Peyer's patch (tissue), 4 donors: ENCODE measurements at regions not wholly inside any gene's neighbourhood (a gene's known extent, or its start where the extent isn't known, plus 50 kb on each side); places are given as distances from the start of the nearest gene placed in this dataset.

Source experiments
- DNase-seq, 3 donors: peaks; one replicate each; pipeline ENCODE4 v3.0.0-alpha.2; 2017 to 2019
- H3K27ac ChIP-seq, 4 donors: fragments of 200-600 bp; sonication (generic); one replicate each; pipeline ENCODE4 v1.5.1; 2016 to 2019
- H3K27me3 ChIP-seq, 2 donors: fragments of 200-600 bp; sonication (generic); one replicate each; pipeline ENCODE4 v1.5.1; 2019
- H3K36me3 ChIP-seq, 3 donors: fragments of 200-600 bp; sonication (generic); one replicate each; pipeline ENCODE4 v1.5.1; 2016 to 2019
- H3K4me1 ChIP-seq, 4 donors: fragments of 200-600 bp; sonication (generic); one replicate each; pipeline ENCODE4 v1.5.1; 2016 to 2019
- H3K4me3 ChIP-seq, 4 donors: fragments of 200-600 bp; sonication (generic); 1 replicate in 3 of 4; 2 replicates in 1 of 4; pipeline ENCODE4 v1.5.1; 2016 to 2019; ENCODE audit warnings: mild to moderate bottlenecking in 1 of 4
- H3K9me3 ChIP-seq, 4 donors: fragments of 200-600 bp; sonication (generic); one replicate each; pipeline ENCODE4 v1.5.1; 2016 to 2019; ENCODE audit warnings: mild to moderate bottlenecking in 1 of 4
- POLR2A ChIP-seq, 2 donors: fragments of 450-650 bp; IDR thresholded peaks; one replicate each; pipeline ENCODE4 v1.5.1; 2017; ENCODE audit warnings: antibody characterized with exemption in 2 of 2, mild to moderate bottlenecking in 2 of 2, moderate library complexity in 2 of 2
- TF ChIP-seq, protein P1 (sequence below), 6 experiments: fragments of 450-650 bp in 4 of 6; fragments of 200-600 bp in 2 of 6; sonication (generic) in 1 of 6; IDR thresholded peaks; one replicate each; pipeline ENCODE4 v1.5.1; 2017 to 2019; ENCODE audit warnings: antibody characterized with exemption in 6 of 6, mild to moderate bottlenecking in 3 of 6, moderate library complexity in 1 of 6

DNA sequence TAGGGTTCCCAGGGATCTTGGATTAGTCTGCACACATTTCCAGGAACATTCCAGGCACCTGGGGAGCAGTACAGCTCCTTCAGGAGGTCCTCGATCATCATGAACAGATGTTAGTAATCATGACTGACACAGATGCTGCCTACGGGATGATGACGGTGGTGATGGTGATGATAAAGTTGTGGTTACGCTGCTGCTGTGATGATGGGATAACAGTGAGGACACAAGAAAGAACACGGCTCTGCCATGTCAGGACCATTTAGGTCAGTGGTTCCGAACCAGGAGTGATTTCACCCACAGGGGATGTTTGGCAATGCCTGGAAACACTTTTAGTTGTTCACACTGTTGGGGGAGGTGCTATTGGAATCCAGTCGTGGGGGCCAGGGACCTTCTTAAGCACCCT is 1193.0 kb downstream of the UQCRFS1 start:
- H3K4me3 ChIP-seq, result no peak overlapping the region
- DNase-seq, result no peak
- no peaks in the 10 kb centered on the region for H3K4me1 ChIP-seq
- no peaks in the 10 kb centered on the region for H3K9me3 ChIP-seq
- no peaks in the 10 kb centered on the region for H3K36me3 ChIP-seq
- TF ChIP-seq, protein P1, sequence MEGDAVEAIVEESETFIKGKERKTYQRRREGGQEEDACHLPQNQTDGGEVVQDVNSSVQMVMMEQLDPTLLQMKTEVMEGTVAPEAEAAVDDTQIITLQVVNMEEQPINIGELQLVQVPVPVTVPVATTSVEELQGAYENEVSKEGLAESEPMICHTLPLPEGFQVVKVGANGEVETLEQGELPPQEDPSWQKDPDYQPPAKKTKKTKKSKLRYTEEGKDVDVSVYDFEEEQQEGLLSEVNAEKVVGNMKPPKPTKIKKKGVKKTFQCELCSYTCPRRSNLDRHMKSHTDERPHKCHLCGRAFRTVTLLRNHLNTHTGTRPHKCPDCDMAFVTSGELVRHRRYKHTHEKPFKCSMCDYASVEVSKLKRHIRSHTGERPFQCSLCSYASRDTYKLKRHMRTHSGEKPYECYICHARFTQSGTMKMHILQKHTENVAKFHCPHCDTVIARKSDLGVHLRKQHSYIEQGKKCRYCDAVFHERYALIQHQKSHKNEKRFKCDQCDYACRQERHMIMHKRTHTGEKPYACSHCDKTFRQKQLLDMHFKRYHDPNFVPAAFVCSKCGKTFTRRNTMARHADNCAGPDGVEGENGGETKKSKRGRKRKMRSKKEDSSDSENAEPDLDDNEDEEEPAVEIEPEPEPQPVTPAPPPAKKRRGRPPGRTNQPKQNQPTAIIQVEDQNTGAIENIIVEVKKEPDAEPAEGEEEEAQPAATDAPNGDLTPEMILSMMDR (IDR thresholded peaks at IDR 0.05), result no peak
- no peak for TF ChIP-seq POLR2A (IDR thresholded peaks at IDR 0.05)
- H3K27me3 ChIP-seq, result no peaks in the 10 kb centered on the region
- H3K27ac ChIP-seq, result no peak overlapping the region

DNA sequence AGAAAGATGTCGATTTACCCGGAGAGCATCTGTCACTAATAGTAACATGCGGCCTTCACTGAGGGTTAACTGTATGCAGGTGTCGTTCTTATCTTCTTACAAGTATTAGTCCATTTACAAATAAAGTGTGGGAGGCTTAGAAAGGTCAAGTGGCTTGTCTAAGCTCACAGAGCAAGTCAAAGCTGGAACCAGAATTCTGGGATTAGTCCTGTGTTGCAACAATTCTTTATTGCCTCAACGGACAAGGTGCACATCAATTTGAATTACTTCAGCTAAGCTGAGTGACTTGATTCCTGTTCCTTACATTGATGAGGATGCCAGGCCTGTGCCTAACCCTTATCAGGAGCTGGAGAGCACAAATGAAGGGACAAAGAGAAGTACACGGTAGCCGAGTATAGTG is 1193.6 kb downstream of the UQCRFS1 start:
- H3K27ac ChIP-seq, result no peak overlapping the region
- H3K4me3 ChIP-seq, result no peak overlapping the region
- H3K9me3 ChIP-seq, result no peaks in the 10 kb centered on the region
- no peaks in the 10 kb centered on the region for H3K36me3 ChIP-seq
- no peaks in the 10 kb centered on the region for H3K27me3 ChIP-seq
- DNase-seq, result no peak
- TF ChIP-seq, protein P1 (IDR thresholded peaks at IDR 0.05), result no peak
- no peak for TF ChIP-seq POLR2A (IDR thresholded peaks at IDR 0.05)
- no peaks in the 10 kb centered on the region for H3K4me1 ChIP-seq

GRCh38 chr19:28018499-28018898 is 1194.5 kb downstream of the UQCRFS1 start:
- H3K27me3 ChIP-seq, result no peaks in the 10 kb centered on the region
- TF ChIP-seq, protein P1 (IDR thresholded peaks at IDR 0.05), result no peak
- TF ChIP-seq POLR2A (IDR thresholded peaks at IDR 0.05), result no peak
- no peak overlapping the region for H3K27ac ChIP-seq
- H3K4me3 ChIP-seq, result no peak overlapping the region
- no peaks in the 10 kb centered on the region for H3K36me3 ChIP-seq
- no peak for DNase-seq
- no peaks in the 10 kb centered on the region for H3K9me3 ChIP-seq
- H3K4me1 ChIP-seq, result no peaks in the 10 kb centered on the region

DNA sequence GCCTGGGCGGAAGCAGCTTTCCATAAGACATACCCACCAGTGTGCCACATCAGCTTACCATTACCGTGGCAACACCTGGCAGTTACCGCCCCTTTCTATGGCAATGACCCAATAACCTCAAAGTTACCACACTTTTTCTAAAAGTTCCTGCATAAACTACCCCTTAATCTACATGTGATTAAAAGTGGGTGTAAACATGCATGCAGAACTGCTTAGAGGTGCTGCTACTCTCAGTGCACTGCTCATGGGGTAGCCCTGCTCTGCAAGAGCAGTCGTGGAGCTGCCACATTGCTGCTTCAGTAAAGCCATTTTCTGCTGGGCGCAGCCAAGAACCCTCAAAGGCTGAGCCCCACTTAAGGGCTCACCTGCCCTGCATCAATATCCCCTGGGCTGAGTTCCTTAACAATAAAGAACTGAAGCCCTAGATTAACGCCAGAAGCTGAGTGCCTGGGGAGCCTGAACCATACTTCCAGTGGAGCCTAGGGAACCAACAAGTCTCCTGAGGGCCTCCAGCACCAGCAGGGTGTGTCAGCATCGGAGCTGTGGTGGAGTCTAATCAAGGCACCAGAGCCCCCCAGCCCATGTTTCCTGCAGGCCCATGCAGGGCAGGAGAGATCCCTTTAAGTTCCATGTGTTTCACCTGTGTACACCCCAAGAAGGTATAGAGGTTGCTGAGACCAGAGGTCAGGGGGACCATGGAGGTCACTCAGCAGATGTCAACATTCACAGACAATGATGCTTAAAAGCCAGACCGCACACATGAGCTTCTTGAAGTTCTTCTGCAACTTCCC is 1198.1 kb downstream of the UQCRFS1 start:
- DNase-seq, result no peak
- TF ChIP-seq, protein P1 (IDR thresholded peaks at IDR 0.05), result no peak
- no peak for TF ChIP-seq POLR2A (IDR thresholded peaks at IDR 0.05)
- H3K4me1 ChIP-seq, result no peaks in the 10 kb centered on the region
- no peaks in the 10 kb centered on the region for H3K36me3 ChIP-seq
- H3K4me3 ChIP-seq, result no peak overlapping the region
- no peak overlapping the region for H3K27ac ChIP-seq
- H3K9me3 ChIP-seq, result no peaks in the 10 kb centered on the region
- no peaks in the 10 kb centered on the region for H3K27me3 ChIP-seq

DNA sequence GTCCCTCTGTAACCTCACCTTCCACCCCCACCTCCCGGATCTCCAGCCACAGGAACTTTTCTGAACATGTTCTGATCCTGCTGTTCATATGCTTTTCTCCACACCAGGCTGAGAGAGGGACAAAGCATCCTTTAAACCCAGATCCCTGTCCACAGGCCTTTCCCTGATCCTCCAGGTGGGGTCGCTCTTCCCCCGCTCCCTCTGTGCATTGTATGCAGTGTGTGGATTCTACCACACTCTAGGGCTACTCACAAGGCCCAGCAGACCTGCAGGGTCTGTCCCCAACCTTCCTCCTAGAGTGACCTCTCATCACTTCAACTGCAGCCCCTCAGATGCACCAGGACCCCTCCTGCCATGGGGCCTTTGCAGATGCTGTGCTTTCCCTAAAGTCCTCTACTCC is 1200.6 kb downstream of the UQCRFS1 start:
- no peaks in the 10 kb centered on the region for H3K36me3 ChIP-seq
- H3K4me1 ChIP-seq, result no peaks in the 10 kb centered on the region
- H3K27ac ChIP-seq, result no peak overlapping the region
- no peak for DNase-seq
- no peaks in the 10 kb centered on the region for H3K9me3 ChIP-seq
- TF ChIP-seq, protein P1 (IDR thresholded peaks at IDR 0.05), result no peak
- no peak for TF ChIP-seq POLR2A (IDR thresholded peaks at IDR 0.05)
- H3K27me3 ChIP-seq, result no peaks in the 10 kb centered on the region
- H3K4me3 ChIP-seq, result no peak overlapping the region
